Effector memory CD8-positive, alpha-beta T cell (primary cell): ENCODE measurements at regions not wholly inside any gene's neighbourhood (a gene's known extent, or its start where the extent isn't known, plus 50 kb on each side); places are given as distances from the start of the nearest gene placed in this dataset.
"Not testable (repeated sequence)": the region's sequence is repeated elsewhere in the genome, so short reads cannot be mapped to it uniquely, and the experiment has no call there.

Experiments used
- ATAC-seq: fragments of 150-1000 bp; cut with Tn5 transposase; replicated peaks from 2 replicates; pipeline ENCODE4 v1.10.0; 2021; ENCODE audit warnings: mild to moderate bottlenecking, moderate library complexity
- DNase-seq, 3 experiments: peaks; one replicate each; pipeline ENCODE4 v3.0.0; 2021
- H3K27ac Mint-ChIP-seq, 2 donors: one replicate each; pipeline ENCODE4 v1.8.0; 2022; ENCODE audit warnings: mild to moderate bottlenecking in 2 of 2, mixed read lengths in 2 of 2, moderate library complexity in 2 of 2
- H3K27me3 Mint-ChIP-seq, 2 donors: one replicate each; pipeline ENCODE4 v1.8.0; 2022; ENCODE audit warnings: mixed read lengths in 2 of 2
- H3K36me3 Mint-ChIP-seq: one replicate; pipeline ENCODE4 v1.8.0; 2022; ENCODE audit warnings: mild to moderate bottlenecking, moderate library complexity, mixed read lengths; ENCODE audit not compliant: insufficient read depth
- H3K4me1 Mint-ChIP-seq, 2 donors: one replicate each; pipeline ENCODE4 v1.8.0; 2022; ENCODE audit warnings: low read depth in 2 of 2, mixed read lengths in 2 of 2
- H3K4me3 Mint-ChIP-seq, 2 donors: one replicate each; pipeline ENCODE4 v1.8.0; 2022; ENCODE audit warnings: mild to moderate bottlenecking in 2 of 2, mixed read lengths in 2 of 2, moderate library complexity in 2 of 2
- H3K9me3 Mint-ChIP-seq, 2 donors: one replicate each; pipeline ENCODE4 v1.8.0; 2022; ENCODE audit warnings: mixed read lengths in 2 of 2

DNA sequence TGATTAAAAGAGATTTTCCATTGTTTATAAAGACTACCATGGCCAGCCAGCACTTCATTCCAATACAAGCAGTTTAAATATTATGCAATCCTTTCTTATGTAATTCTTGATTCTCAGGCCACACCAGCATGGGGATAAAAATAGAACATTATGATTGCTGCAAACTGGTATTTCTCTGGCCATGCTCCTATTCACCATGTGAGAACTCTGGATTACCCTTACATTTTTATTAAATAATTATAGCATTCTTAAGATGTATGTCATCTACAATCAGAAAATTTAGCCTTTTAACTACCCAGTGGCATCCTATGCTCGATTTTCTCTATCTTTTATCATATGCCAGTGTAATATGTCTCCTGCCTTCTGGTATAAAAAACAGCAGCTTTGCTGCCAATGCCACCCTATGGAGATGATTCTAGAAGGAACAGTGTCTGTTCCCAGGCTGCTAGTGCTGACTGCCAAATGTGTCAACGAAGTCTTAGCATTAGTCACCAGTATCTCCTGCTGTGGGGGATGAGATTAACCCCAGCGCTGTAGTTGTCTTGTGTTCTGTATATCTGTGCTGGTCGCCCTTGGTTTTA lies 501.4 kb downstream of the BCKDHB start:
- Mint-ChIP-seq H3K27me3 (no peaks in the 10 kb centered on the region), H3K36me3 (no peaks in the 10 kb centered on the region), H3K9me3 (no peaks in the 10 kb centered on the region), H3K27ac (no peak overlapping the region), H3K4me3 (no peak overlapping the region), H3K4me1 (no peaks in the 10 kb centered on the region)
- DNase-seq (no peak), ATAC-seq (no peak)

DNA sequence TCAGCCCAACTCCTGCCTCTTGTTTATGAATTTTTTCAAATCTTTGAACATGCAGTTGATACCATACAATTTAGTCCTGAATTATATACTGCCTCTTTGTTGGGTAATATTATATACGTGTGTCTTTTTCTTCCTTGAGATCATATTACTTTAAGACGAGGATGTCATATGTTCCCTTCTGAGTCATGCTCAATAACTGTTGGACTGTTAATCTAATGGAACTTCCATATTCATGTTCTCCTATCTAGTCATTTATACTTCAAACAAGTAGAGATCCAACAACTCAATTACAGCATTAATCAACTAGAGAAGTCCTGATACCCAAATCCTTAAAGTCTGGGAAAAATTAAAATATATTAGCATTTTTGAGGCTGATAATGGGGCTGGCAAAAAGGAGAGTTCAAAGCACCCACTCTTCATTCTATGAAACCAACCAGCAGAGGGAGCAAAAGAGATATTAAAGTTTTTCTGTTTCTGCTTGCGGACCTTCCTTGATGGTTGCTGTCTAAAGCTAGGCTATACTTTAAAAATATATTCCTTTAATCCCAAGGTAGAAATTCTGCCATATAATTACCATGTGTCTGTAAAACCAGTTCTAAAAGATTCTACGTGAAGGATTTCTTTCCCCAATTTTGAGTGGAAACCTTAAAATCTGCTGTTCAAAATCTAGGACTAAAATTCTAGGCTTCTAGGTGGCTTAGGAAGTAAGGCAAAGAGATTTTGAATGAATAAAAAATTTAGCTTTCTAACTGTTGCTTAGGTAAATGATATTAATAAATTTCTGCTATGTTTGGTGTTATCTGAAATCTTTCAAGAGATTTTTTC lies 498.9 kb downstream of the BCKDHB start:
- Mint-ChIP-seq H3K4me1 (no peaks in the 10 kb centered on the region), H3K9me3 (no peaks in the 10 kb centered on the region), H3K27me3 (no peaks in the 10 kb centered on the region), H3K36me3 (no peaks in the 10 kb centered on the region), H3K27ac (no peak overlapping the region), H3K4me3 (no peak overlapping the region)
- DNase-seq (no peak), ATAC-seq (no peak)

DNA sequence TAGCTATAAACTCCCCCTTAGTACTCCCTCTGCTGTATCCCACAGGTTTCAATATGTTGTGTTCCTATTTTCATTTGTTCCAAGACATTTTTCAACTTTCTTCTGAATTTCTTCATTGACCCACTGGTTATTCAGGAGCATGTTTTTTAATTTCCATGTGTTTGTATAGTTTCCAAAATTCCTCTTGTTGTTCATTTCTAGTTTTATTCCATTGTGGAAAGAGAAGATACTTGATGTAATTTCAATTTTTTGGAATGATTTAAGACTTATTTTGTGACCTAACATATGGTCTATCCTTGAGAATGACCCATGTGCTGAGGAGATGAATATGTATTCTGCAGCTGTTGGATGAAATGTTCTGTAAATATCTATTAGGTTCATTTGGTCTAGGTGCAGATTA lies 497.2 kb downstream of the BCKDHB start:
- Mint-ChIP-seq H3K27ac (no peak overlapping the region), H3K9me3 (no peaks in the 10 kb centered on the region), H3K27me3 (no peaks in the 10 kb centered on the region), H3K4me1 (no peaks in the 10 kb centered on the region), H3K4me3 (no peak overlapping the region), H3K36me3 (no peaks in the 10 kb centered on the region)
- DNase-seq (no peak), ATAC-seq (no peak)

DNA sequence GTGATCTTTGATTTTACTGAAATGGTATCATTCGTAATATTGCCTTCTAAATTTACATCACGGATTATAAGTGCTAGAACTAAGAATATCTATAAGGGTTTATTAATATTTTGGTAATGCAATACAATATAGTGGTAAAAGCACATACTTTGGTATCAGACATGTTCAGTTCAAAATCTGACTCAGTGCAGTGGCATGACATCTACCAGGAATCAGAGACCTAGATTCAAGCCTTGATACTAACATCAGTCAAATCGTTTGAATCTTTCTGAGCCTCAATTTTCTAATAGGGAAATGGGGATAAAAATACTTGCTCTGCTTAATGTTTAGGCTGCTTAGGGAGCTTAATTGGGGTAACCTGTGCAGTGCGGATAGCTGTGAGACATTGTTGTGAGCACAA lies 488.0 kb downstream of the BCKDHB start:
- no peaks in the 10 kb centered on the region for H3K36me3 Mint-ChIP-seq
- no peak overlapping the region for H3K4me3 Mint-ChIP-seq

DNA sequence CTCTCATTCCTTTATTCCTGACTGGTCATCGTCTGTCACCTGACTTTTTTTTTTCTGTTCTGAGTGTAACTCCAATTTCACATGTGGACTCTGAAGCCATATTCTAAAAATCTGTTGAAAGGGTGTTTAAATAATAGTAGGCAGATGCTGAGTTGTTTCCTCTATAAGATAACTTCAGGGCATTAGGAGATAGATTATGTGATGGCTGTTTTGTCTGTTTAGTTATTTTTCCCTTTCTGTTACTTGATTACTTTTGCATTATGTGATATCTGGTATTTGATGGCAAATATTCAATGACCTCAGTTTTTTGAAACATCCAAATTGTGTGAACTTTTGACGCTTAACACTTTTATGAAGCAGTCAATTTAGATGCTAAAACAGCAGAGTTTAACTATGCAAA lies 486.0 kb downstream of the BCKDHB start:
- Mint-ChIP-seq H3K4me3 (no peak overlapping the region), H3K27ac (no peak overlapping the region), H3K4me1 (no peaks in the 10 kb centered on the region), H3K36me3 (no peaks in the 10 kb centered on the region), H3K9me3 (peaks cover 2 to 6% of the 10 kb centered on the region in 2 donors), H3K27me3 (no peaks in the 10 kb centered on the region)
- DNase-seq = no peak
- ATAC-seq = no peak

More for the DNA sequence above, 488.0 kb downstream of the BCKDHB start:
- Mint-ChIP-seq H3K27me3 (no peaks in the 10 kb centered on the region), H3K9me3 (peaks cover 0 to 2% of the 10 kb centered on the region in 2 donors), H3K27ac (no peak overlapping the region), H3K4me1 (no peaks in the 10 kb centered on the region)
- DNase-seq (no peak), ATAC-seq (no peak)

DNA sequence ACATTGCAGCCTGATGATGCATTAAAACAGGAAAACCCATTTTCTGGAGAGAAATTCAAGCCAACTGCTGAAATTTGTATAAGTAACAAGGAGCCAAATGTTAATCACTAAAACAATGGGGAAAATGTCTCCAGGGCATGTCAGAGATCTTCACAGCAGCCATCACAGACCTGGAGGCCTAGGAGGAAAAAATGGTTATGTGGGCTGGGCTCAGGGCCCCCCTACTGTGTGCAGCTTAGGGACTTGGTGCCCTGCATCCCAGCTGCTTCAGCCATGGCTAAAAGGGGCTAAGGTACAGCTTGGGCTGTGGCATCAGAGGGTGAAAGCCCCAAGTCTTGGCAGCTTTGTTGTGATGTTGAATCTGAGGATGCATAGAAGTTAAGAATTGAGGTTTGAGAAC lies 479.8 kb downstream of the BCKDHB start:
- DNase-seq (no peak), ATAC-seq (no peak)
- Mint-ChIP-seq H3K36me3 (no peaks in the 10 kb centered on the region), H3K4me1 (no peaks in the 10 kb centered on the region), H3K27me3 (no peaks in the 10 kb centered on the region), H3K27ac (no peak overlapping the region), H3K9me3 (peaks cover 8 to 24% of the 10 kb centered on the region in 2 donors), H3K4me3 (no peak overlapping the region)

DNA sequence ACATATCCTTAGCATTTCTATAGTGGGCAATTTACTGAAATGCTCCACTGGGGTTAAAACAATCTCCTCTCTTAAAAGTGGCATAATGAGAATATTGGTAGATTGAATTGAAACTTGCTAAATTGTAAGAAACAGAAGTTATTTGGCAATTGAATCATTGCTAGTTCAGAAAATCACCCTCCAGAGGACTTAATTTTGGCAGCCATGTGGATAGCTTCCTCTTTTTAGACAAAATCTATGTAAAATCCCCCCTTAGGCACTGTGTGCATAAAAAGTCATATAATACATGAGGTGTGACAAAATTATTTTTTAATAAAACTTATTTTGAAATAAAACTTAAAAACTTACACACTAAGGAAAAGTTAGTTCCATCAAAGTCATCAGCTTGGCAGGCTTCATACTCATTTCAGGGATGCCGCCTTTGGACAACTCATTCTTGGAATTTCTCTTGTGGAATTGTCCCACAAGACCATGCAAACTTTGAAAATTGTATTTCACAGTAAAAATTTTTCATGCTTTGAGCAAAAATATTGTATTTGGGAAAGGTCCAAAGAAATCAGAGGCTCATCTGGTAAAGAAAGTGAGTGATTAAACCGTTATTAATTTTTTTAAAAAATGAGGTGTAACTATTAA lies 473.0 kb downstream of the BCKDHB start:
- DNase-seq = no peak
- Mint-ChIP-seq H3K27ac (no peak overlapping the region), H3K4me1 (no peaks in the 10 kb centered on the region), H3K4me3 (no peak overlapping the region), H3K27me3 (no peaks in the 10 kb centered on the region), H3K36me3 (no peaks in the 10 kb centered on the region), H3K9me3 (peaks cover 0 to 2% of the 10 kb centered on the region in 2 donors)
- no peak for ATAC-seq

DNA sequence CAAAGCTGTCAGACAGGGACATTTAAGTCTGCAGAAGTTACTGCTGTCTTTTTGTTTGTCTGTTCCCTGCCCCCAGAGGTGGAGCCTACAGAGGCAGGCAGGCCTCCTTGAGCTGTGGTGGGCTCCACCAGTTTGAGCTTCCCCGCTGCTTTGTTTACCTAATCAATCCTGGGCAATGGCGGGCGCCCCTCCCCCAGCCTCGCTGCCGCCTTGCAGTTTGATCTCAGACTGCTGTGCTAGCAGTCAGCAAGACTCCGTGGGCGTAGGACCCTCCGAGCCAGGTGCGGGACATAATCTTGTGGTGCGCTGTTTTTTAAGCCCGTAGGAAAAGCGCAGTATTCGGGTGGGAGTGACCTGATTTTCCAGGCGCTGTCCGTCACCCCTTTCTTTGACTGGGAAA lies 466.8 kb downstream of the BCKDHB start:
- not testable (repeated sequence) for H3K4me1 Mint-ChIP-seq, ATAC-seq, DNase-seq, H3K27me3 Mint-ChIP-seq, H3K36me3 Mint-ChIP-seq, H3K27ac Mint-ChIP-seq, H3K9me3 Mint-ChIP-seq, H3K4me3 Mint-ChIP-seq

DNA sequence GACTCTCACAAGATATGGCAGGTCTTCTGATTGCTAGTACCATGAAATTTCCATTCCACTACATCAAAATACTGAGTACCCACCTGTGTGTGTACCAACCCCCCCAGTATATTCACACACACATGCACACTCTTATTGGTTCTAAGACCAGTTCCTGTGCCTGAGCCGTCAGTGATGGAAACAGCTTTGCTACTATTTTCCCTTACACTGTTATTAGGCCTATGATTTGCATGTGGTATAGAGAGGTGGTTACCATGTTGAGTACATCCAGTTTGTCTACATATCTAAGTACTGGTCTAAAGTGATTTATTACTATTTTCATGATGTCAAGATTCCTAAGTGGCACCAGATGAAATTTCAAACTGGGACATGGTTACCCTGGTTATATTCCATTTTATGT lies 459.9 kb downstream of the BCKDHB start:
- ATAC-seq (no peak), DNase-seq (no peak)
- Mint-ChIP-seq H3K9me3 (no peaks in the 10 kb centered on the region), H3K27ac (no peak overlapping the region), H3K4me3 (no peak overlapping the region), H3K4me1 (no peaks in the 10 kb centered on the region), H3K27me3 (no peaks in the 10 kb centered on the region), H3K36me3 (no peaks in the 10 kb centered on the region)

DNA sequence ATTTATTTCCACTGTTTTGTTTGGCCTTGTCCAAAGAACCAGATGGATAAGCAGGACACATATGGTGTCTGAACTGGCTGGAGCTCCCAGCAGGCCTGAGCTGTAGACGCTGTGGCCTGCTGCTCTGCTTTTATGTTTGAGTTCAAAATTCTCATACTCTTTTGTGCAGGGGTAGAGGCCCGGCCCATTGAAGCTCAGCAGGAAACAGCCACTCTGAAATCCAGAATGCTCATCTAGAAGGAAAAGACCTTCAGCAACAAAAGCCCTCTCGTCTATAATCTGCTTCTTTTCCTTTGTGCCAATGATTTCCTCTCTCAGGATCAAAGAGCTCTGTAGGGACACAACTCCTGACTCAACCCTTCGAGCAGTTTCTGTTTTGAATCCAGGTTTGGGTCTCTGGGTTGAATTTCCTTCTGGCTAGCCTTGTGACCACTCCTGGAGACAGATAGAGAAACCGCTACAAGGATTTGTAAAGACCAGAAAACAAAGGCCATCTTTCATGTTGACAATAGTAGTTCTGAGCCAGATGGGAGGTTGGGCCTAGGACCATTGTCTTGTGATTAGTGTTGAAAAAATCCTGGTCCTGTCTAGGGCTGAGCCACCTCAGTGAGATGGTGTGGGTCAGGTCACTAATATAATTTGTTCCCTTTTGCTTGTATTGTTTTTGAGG lies 446.7 kb downstream of the BCKDHB start:
- no peak for DNase-seq

DNA sequence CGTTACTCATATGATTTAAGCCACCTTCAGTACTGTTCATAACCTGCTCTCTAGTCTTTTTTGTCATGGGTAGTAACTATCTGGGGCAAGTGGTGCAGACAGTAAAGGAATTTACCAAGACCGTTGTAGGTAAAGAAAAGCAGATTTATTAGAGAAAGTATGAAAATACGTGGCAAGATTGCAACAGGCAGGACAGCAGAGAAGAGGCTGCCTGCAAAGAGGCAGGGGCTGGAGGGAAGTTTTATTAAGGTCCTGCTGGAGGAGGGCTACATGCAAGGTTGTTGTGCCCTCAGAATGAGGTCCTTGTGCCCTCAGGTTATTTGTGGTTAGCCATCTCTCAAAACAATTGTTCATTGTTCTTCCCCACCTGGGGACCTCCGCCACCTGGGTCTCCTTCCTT lies 444.3 kb downstream of the BCKDHB start:
- H3K9me3 Mint-ChIP-seq = no peaks in the 10 kb centered on the region
- ATAC-seq = no peak
- no peaks in the 10 kb centered on the region for H3K4me1 Mint-ChIP-seq
- no peak for DNase-seq
- H3K27ac Mint-ChIP-seq = no peak overlapping the region
- H3K27me3 Mint-ChIP-seq = no peaks in the 10 kb centered on the region
- no peaks in the 10 kb centered on the region for H3K36me3 Mint-ChIP-seq
- no peak overlapping the region for H3K4me3 Mint-ChIP-seq

More for the DNA sequence above, 446.7 kb downstream of the BCKDHB start:
- no peak for ATAC-seq
- no peak overlapping the region for H3K27ac Mint-ChIP-seq
- H3K36me3 Mint-ChIP-seq = no peaks in the 10 kb centered on the region
- H3K27me3 Mint-ChIP-seq = no peaks in the 10 kb centered on the region
- no peak overlapping the region for H3K4me3 Mint-ChIP-seq
- no peaks in the 10 kb centered on the region for H3K4me1 Mint-ChIP-seq
- H3K9me3 Mint-ChIP-seq = no peaks in the 10 kb centered on the region

DNA sequence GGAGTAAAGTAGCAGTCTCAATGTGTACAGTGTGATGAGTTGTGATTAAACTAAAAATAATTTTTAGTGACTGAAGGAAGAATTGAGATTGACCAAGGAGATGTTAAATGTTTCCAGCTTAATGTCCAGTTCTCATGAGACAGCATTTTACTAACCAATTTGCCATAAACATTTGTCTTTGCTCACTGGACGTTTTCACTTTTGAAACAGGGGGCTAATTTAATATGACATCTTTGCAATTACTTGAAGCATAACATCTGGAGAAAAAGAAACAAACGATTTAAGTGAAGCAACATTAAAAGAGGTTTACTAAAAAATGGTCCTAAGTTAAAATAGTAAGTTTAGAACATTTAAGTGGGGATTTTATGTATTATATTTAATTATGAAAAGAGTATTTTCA lies 443.8 kb downstream of the BCKDHB start:
- H3K9me3 Mint-ChIP-seq = no peaks in the 10 kb centered on the region
- no peaks in the 10 kb centered on the region for H3K27me3 Mint-ChIP-seq
- no peak overlapping the region for H3K4me3 Mint-ChIP-seq
- ATAC-seq (no peak), DNase-seq (no peak)
- H3K4me1 Mint-ChIP-seq = no peaks in the 10 kb centered on the region
- H3K36me3 Mint-ChIP-seq = no peaks in the 10 kb centered on the region
- H3K27ac Mint-ChIP-seq = no peak overlapping the region

DNA sequence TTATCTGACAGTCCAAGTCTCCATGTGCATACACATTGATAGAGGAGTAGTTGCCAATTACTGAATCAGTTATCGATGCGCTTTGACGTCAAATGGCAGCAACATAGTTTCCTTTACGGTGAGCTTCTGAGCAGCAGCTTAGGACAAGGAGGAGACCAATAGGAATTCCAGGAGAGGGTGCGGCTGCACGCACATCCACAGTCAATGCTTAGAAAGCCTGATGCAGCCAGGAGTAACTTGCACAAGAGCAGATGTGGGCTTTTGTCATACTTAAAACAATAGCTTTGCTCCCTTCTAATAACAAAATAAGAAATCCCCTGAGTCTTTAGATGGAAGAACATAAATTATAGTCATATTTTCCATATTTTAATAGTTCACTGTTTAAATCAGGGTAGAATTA lies 442.1 kb downstream of the BCKDHB start:
- Mint-ChIP-seq H3K9me3 (no peaks in the 10 kb centered on the region), H3K27me3 (no peaks in the 10 kb centered on the region), H3K4me3 (no peak overlapping the region), H3K27ac (no peak overlapping the region), H3K36me3 (no peaks in the 10 kb centered on the region), H3K4me1 (no peaks in the 10 kb centered on the region)
- ATAC-seq = no peak
- no peak for DNase-seq

DNA sequence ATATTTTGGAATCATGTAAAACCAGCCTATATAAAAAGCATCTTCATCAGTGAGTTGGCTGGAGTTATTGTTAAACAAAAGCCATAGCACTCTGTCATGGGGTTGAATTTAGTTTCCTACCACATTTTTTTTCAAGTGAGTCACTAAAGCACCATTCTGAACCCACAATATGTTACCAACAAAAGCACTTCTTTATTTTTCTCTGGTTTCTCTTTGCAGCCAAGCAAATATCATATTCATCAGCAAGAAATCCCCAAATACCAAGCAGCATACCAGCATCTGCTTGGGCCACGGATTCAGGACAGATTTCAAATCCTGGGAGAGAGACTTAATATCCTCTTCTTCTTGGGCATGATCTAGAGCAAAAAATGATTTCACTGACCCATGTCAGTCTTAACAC lies 441.4 kb downstream of the BCKDHB start:
- ATAC-seq = no peak
- no peak for DNase-seq
- Mint-ChIP-seq H3K27ac (no peak overlapping the region), H3K4me1 (no peaks in the 10 kb centered on the region), H3K27me3 (no peaks in the 10 kb centered on the region), H3K4me3 (no peak overlapping the region), H3K9me3 (no peaks in the 10 kb centered on the region), H3K36me3 (no peaks in the 10 kb centered on the region)
